ENCODE measurements at regions not wholly inside any gene's neighbourhood (a gene's known extent, or its start where the extent isn't known, plus 50 kb on each side); places are given as distances from the start of the nearest gene placed in this dataset.

- no peak overlapping the region for H3K27ac Mint-ChIP-seq (ENCODE audit: unreplicated experiment)
- DNase-seq (ENCODE audit: low spot score): no peak
- H3K27me3 Mint-ChIP-seq (ENCODE audit: low read depth): no peaks in the 10 kb centered on the region
- H3K4me3 Mint-ChIP-seq (ENCODE audit: unreplicated experiment): no peak overlapping the region
- no peak for TF ChIP-seq CTCF (IDR thresholded peaks at IDR 0.05)
- H3K36me3 Mint-ChIP-seq (ENCODE audit: low read depth): no peaks in the 10 kb centered on the region
- H3K4me1 Mint-ChIP-seq (ENCODE audit: low read depth): no peaks in the 10 kb centered on the region
- H3K9me3 Mint-ChIP-seq (ENCODE audit: low read depth): peaks cover 2% of the 10 kb centered on the region
Observed at GRCh38 chr1:189563784-189564183, 913.9 kb downstream of the BRINP3 start.

- TF ChIP-seq CTCF (IDR thresholded peaks at IDR 0.05): no peak
- Mint-ChIP-seq H3K27me3 (ENCODE audit: low read depth) (peaks cover 2% of the 10 kb centered on the region), H3K27ac (ENCODE audit: unreplicated experiment) (no peak overlapping the region), H3K9me3 (ENCODE audit: low read depth) (no peaks in the 10 kb centered on the region), H3K36me3 (ENCODE audit: low read depth) (no peaks in the 10 kb centered on the region), H3K4me3 (ENCODE audit: unreplicated experiment) (no peak overlapping the region), H3K4me1 (ENCODE audit: low read depth) (no peaks in the 10 kb centered on the region)
- no peak for DNase-seq (ENCODE audit: low spot score)
Observed at GRCh38 chr1:189567890-189568289, 909.8 kb downstream of the BRINP3 start.

- H3K27me3 Mint-ChIP-seq (ENCODE audit: low read depth): peaks cover 2% of the 10 kb centered on the region
- no peaks in the 10 kb centered on the region for H3K4me1 Mint-ChIP-seq (ENCODE audit: low read depth)
- no peak for TF ChIP-seq CTCF (IDR thresholded peaks at IDR 0.05)
- DNase-seq (ENCODE audit: low spot score): no peak
- H3K9me3 Mint-ChIP-seq (ENCODE audit: low read depth): no peaks in the 10 kb centered on the region
- H3K4me3 Mint-ChIP-seq (ENCODE audit: unreplicated experiment): no peak overlapping the region
- no peak overlapping the region for H3K27ac Mint-ChIP-seq (ENCODE audit: unreplicated experiment)
- H3K36me3 Mint-ChIP-seq (ENCODE audit: low read depth): no peaks in the 10 kb centered on the region
Observed at GRCh38 chr1:189596197-189596596, 881.5 kb downstream of the BRINP3 start.

GRCh38 chr1:189597083-189597482 lies 880.6 kb downstream of the BRINP3 start:
- no peaks in the 10 kb centered on the region for H3K9me3 Mint-ChIP-seq (ENCODE audit: low read depth)
- no peak overlapping the region for H3K4me3 Mint-ChIP-seq (ENCODE audit: unreplicated experiment)
- no peak for TF ChIP-seq CTCF (IDR thresholded peaks at IDR 0.05)
- no peak for DNase-seq (ENCODE audit: low spot score)
- peaks cover 2% of the 10 kb centered on the region for H3K27me3 Mint-ChIP-seq (ENCODE audit: low read depth)
- H3K4me1 Mint-ChIP-seq (ENCODE audit: low read depth): no peaks in the 10 kb centered on the region
- H3K27ac Mint-ChIP-seq (ENCODE audit: unreplicated experiment): no peak overlapping the region
- no peaks in the 10 kb centered on the region for H3K36me3 Mint-ChIP-seq (ENCODE audit: low read depth)

GRCh38 chr1:189605226-189605625 lies 872.4 kb downstream of the BRINP3 start:
- Mint-ChIP-seq H3K4me1 (ENCODE audit: low read depth) (no peaks in the 10 kb centered on the region), H3K9me3 (ENCODE audit: low read depth) (no peaks in the 10 kb centered on the region), H3K27me3 (ENCODE audit: low read depth) (peaks cover 3% of the 10 kb centered on the region), H3K4me3 (ENCODE audit: unreplicated experiment) (no peak overlapping the region), H3K36me3 (ENCODE audit: low read depth) (no peaks in the 10 kb centered on the region), H3K27ac (ENCODE audit: unreplicated experiment) (no peak overlapping the region)
- TF ChIP-seq CTCF (IDR thresholded peaks at IDR 0.05): no peak
- no peak for DNase-seq (ENCODE audit: low spot score)

All from chondrocyte (in vitro differentiated cells).